HepG2 (cell line): ENCODE measurements at regions not wholly inside any gene's neighbourhood (a gene's known extent, or its start where the extent isn't known, plus 50 kb on each side); places are given as distances from the start of the nearest gene placed in this dataset.

Experiments
- ATAC-seq: fragments of 200-7000 bp; cut with Tn5 transposase; 3 replicates; pipeline ENCODE4 v1.9.1; 2020; ENCODE audit warnings: mild to moderate bottlenecking, moderate library complexity
- BruUV-seq: library from RNA; stranded (reverse); fragments of 400-500 nt; replicated peaks from 2 replicates; lab custom pipeline; 2021; lab: Mats Ljungman, UMichigan
- CTCF ChIA-PET: fragments of 300-600 bp; formaldehyde crosslinking; extraction: SDS; loops from one replicate; lab custom pipeline; 2021; ENCODE audit warnings: low total read pairs, inconsistent platforms, low intra/inter-chr PET ratio; lab: Yijun Ruan, JAX
- POLR2A ChIA-PET: fragments of 350-600 bp; sonication (Branson Sonifier 250); formaldehyde crosslinking; loops from one replicate; lab custom pipeline; 2020; ENCODE audit warnings: antibody characterized with exemption, inconsistent platforms; lab: Yijun Ruan, JAX
- DNase-seq: peaks from one replicate; pipeline ENCODE4 v3.0.0-alpha.2; 2015; ENCODE audit warnings: low spot score
- FAIRE-seq: peaks from 3 replicates; lab custom pipeline; 2011; peaks lifted over from hg19 to GRCh38; lab: Jason Lieb, UNC
- H2AFZ ChIP-seq: one replicate; pipeline ENCODE4 v1.6.1; 2011; ENCODE audit warnings: low read length, inconsistent platforms
- H3K27ac ChIP-seq: fragments of 300-600 bp; 3 replicates; pipeline ENCODE4 v1.8.0; 2011; ENCODE audit warnings: mixed run types, mild to moderate bottlenecking, mixed read lengths, low read length, inconsistent platforms; ENCODE audit not compliant: insufficient read depth; ENCODE audit errors: extremely low read length
- H3K27me3 ChIP-seq, 2 experiments: fragments of 200-600 bp in 1 of 2; 2 replicates in 1 of 2; 3 replicates in 1 of 2; pipeline versions ENCODE4 v1.6.0 to v1.8.0; 2011; ENCODE audit warnings: low read length in 2 of 2, mild to moderate bottlenecking in 2 of 2, moderate library complexity in 2 of 2, inconsistent platforms in 1 of 2; ENCODE audit not compliant: insufficient read depth in 2 of 2, control insufficient read depth in 1 of 2
- H3K36me3 ChIP-seq, 2 experiments: fragments of 200-600 bp in 1 of 2; replicated peaks in 1 of 2; 2 replicates in 1 of 2; 3 replicates in 1 of 2; pipeline versions ENCODE4 v1.5.1 to v1.8.0; 2011; ENCODE audit warnings: low read length in 2 of 2, inconsistent platforms in 1 of 2; ENCODE audit not compliant: insufficient read depth in 2 of 2, control insufficient read depth in 1 of 2
- H3K4me1 ChIP-seq: 2 replicates; pipeline ENCODE4 v1.5.1; 2012; ENCODE audit warnings: low read length, inconsistent platforms; ENCODE audit not compliant: insufficient read depth
- H3K4me2 ChIP-seq: 2 replicates; pipeline ENCODE4 v1.6.0; 2011; ENCODE audit warnings: low read depth, low read length, inconsistent platforms
- H3K4me3 ChIP-seq, 3 experiments: fragments of 200-600 bp in 1 of 3; sonication (generic), shearing (Covaris generic) in 1 of 3; replicated peaks in 1 of 3; 2 replicates each; pipeline ENCODE4 v1.5.1; 2011 to 2016; ENCODE audit warnings: low read length in 3 of 3, inconsistent platforms in 2 of 3, low read depth in 2 of 3, mild to moderate bottlenecking in 2 of 3, control low read depth in 1 of 3, mixed read lengths in 1 of 3; ENCODE audit not compliant: insufficient read depth in 1 of 3
- H3K79me2 ChIP-seq: one replicate; pipeline ENCODE4 v1.6.1; 2011; ENCODE audit warnings: low read length, inconsistent platforms; ENCODE audit not compliant: insufficient read depth
- H3K9ac ChIP-seq: 2 replicates; pipeline ENCODE4 v1.6.0; 2011; ENCODE audit warnings: mild to moderate bottlenecking, low read depth, low read length, inconsistent platforms; ENCODE audit not compliant: insufficient read depth
- H3K9me3 ChIP-seq: 2 replicates; pipeline ENCODE4 v1.5.1; 2012; ENCODE audit warnings: mild to moderate bottlenecking, low read length
- H4K20me1 ChIP-seq: 2 replicates; pipeline ENCODE4 v1.6.0; 2011; ENCODE audit warnings: inconsistent platforms, mild to moderate bottlenecking, low read length, moderate library complexity; ENCODE audit not compliant: insufficient read depth
- DMTF1 ChIP-seq: sonication (generic); formaldehyde crosslinking; IDR thresholded peaks from 2 replicates; pipeline ENCODE4 v1.4.0; 2020; ENCODE audit warnings: mild to moderate bottlenecking, missing genetic modification reagents
- ELF3 ChIP-seq: IDR thresholded peaks from 2 replicates; pipeline ENCODE4 v1.6.1; 2016; ENCODE audit warnings: missing genetic modification reagents, missing compliant biosample characterization
- IKZF4 ChIP-seq: sonication (generic); formaldehyde crosslinking; IDR thresholded peaks from 2 replicates; pipeline ENCODE4 v1.5.1; 2020; ENCODE audit warnings: borderline replicate concordance, mild to moderate bottlenecking, low read depth, missing genetic modification reagents; ENCODE audit errors: not compliant biosample characterization
- MAF1 ChIP-seq: sonication (generic); formaldehyde crosslinking; IDR thresholded peaks from 2 replicates; pipeline ENCODE4 v1.5.0; 2020; ENCODE audit warnings: missing genetic modification reagents, borderline replicate concordance
- NR2F1 ChIP-seq, 2 experiments: fragments of 450-650 bp in 1 of 2; formaldehyde crosslinking in 1 of 2; IDR thresholded peaks; 2 replicates each; pipeline versions ENCODE4 v1.5.0 to v1.6.1; 2016 to 2020; ENCODE audit warnings: mild to moderate bottlenecking in 1 of 2, missing compliant biosample characterization in 1 of 2, missing genetic modification reagents in 1 of 2, moderate library complexity in 1 of 2
- POLR2G ChIP-seq: fragments of 200-400 bp; formaldehyde crosslinking; IDR thresholded peaks from 2 replicates; pipeline ENCODE4 v1.6.1; 2018; ENCODE audit warnings: mild to moderate bottlenecking, low read depth, low read length, moderate library complexity
- TEAD3 ChIP-seq: optimal IDR thresholded peaks from 2 replicates; pipeline ENCODE3; 2016; ENCODE audit warnings: borderline replicate concordance
- ZBTB46 ChIP-seq: sonication (generic); formaldehyde crosslinking; IDR thresholded peaks from 2 replicates; pipeline ENCODE4 v1.4.0; 2020; ENCODE audit warnings: mild to moderate bottlenecking, missing genetic modification reagents, borderline replicate concordance
- ZNF101 ChIP-seq: sonication (generic); formaldehyde crosslinking; IDR thresholded peaks from 2 replicates; pipeline ENCODE4 v1.4.0; 2020; ENCODE audit warnings: mild to moderate bottlenecking, low read depth, missing genetic modification reagents, borderline replicate concordance
- ZNF275 ChIP-seq: sonication (generic); formaldehyde crosslinking; IDR thresholded peaks from 2 replicates; pipeline ENCODE4 v1.8.0; 2022; ENCODE audit warnings: missing genetic modification reagents, mild to moderate bottlenecking, inconsistent platforms, borderline replicate concordance
- ZNF496 ChIP-seq: sonication (generic); formaldehyde crosslinking; IDR thresholded peaks from 2 replicates; pipeline ENCODE4 v1.8.1; 2023; ENCODE audit warnings: mild to moderate bottlenecking, moderate library complexity, missing genetic modification reagents; ENCODE audit not compliant: insufficient replicate concordance
- ZNF597 ChIP-seq: sonication (generic); formaldehyde crosslinking; IDR thresholded peaks from 2 replicates; pipeline ENCODE4 v1.5.0; 2020; ENCODE audit warnings: missing genetic modification reagents
- WGBS: methylation state at CpG from one replicate; pipeline ENCODE4 v1.1.6; 2017; ENCODE audit warnings: low lambda C conversion rate; 5-methylcytosine and 5-hydroxymethylcytosine counted together
- in situ Hi-C: cut with HindIII; loops from 2 replicates; pipeline ENCODE4 v1.10.0; 2017; ENCODE audit warnings: low pct_unique_long_range_greater_than_20kb; ENCODE audit not compliant: extremely low pct_ligation_motif_present
- intact Hi-C: fragments of 100-400 bp; cut with micrococcal nuclease; formaldehyde crosslinking; loops from one replicate; pipeline ENCODE4 v1.10.0; 2022; ENCODE audit not compliant: unreplicated experiment

- ChIA-PET CTCF (no interaction called here), POLR2A (no interaction called here)
- BruUV-seq, result no TSS peak
- TF ChIP-seq TEAD3 (CRISPR knock-in tag), result no peak
- Histone ChIP-seq H3K4me2 (no peak overlapping the region), H3K36me3 (no peaks in the 10 kb centered on the region), H3K4me3 (no peak overlapping the region), H3K27ac (no peak overlapping the region), H3K79me2 (no peaks in the 10 kb centered on the region), H3K4me1 (peaks cover 1% of the 10 kb centered on the region; the same call in 1 of the 2 replicates), H3K9me3 (no peaks in the 10 kb centered on the region), H3K27me3 (no peaks in the 10 kb centered on the region), H2AFZ (peak overlapping the region; percentile 54), H3K9ac (no peak overlapping the region), H4K20me1 (no peaks in the 10 kb centered on the region)
- ATAC-seq (no peak), DNase-seq (no peak), FAIRE-seq (no peak)
- intact Hi-C loops (no loop called here), in situ Hi-C loops (no loop called here)
- 81% methylated on average over 5 of the region's 5 CpGs for WGBS
Observed at GRCh38 chr5:109951758-109952157, 262.0 kb downstream of the MAN2A1 start.

- CTCF ChIA-PET, result no interaction called here
- TF ChIP-seq ZNF496 (CRISPR knock-in tag) (no peak), DMTF1 (CRISPR knock-in tag) (no peak), ZBTB46 (no peak), ZNF275 (no peak), MAF1 (CRISPR knock-in tag) (no peak), NR2F1 (CRISPR knock-in tag; IDR thresholded peaks at IDR 0.05) (no peak), ZNF101 (CRISPR knock-in tag) (no peak), IKZF4 (CRISPR knock-in tag) (no peak), ELF3 (CRISPR knock-in tag) (no peak), POLR2G (no peak), ZNF597 (CRISPR knock-in tag) (no peak)
Observed at GRCh38 chr5:109953761-109954160, 264.0 kb downstream of the MAN2A1 start.

More at GRCh38 chr5:109953761-109954160, 264.0 kb downstream of the MAN2A1 start:
- POLR2A ChIA-PET, result no interaction called here
- in situ Hi-C loops (no loop called here), intact Hi-C loops (no loop called here)
- ATAC-seq (no peak), FAIRE-seq (no peak), DNase-seq (no peak)
- BruUV-seq, result no TSS peak
- H3K79me2 ChIP-seq, result no peaks in the 10 kb centered on the region
- no peaks in the 10 kb centered on the region for H3K36me3 ChIP-seq
- 100% methylated on average over 1 of the region's 1 CpG for WGBS
- no peak overlapping the region for H3K4me2 ChIP-seq
- no peak overlapping the region for H3K4me3 ChIP-seq
- no peak overlapping the region for H3K9ac ChIP-seq
- H4K20me1 ChIP-seq, result no peaks in the 10 kb centered on the region
- H3K9me3 ChIP-seq, result no peaks in the 10 kb centered on the region
- no peak overlapping the region for H2AFZ ChIP-seq
- H3K4me1 ChIP-seq, result no peaks in the 10 kb centered on the region
- H3K27ac ChIP-seq, result no peak overlapping the region
- no peaks in the 10 kb centered on the region for H3K27me3 ChIP-seq
